GM12873 (cell line): ENCODE measurements at regions not wholly inside any gene's neighbourhood (a gene's known extent, or its start where the extent isn't known, plus 50 kb on each side); places are given as distances from the start of the nearest gene placed in this dataset.

ENCODE experiments used
- TF ChIP-seq, protein P1 (sequence below): IDR thresholded peaks from 2 replicates; pipeline ENCODE4 v1.5.1; 2012; ENCODE audit warnings: low read depth, mild to moderate bottlenecking, moderate library complexity, low read length, control low read depth; ENCODE audit not compliant: insufficient read depth; ENCODE audit errors: missing control alignments

DNA sequence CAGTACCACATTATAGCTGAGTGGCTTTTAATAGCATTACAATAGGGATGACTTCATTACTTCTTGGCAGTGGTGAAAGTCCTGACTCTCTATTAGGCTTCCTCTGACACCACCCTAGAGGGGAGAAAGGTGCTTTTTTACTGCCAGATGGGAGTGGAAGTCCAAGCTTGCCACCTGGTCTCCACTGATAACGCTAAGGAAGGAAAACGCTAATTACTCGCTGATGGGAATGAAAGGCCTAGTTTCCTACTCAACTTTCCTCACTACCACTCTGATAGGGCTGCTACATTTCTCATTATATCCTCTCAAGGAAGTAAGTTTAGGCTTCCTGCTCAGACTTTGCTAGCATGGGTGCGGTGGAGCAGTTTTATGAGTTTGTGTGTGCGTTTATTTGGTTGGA is 62.3 kb upstream of the PAGE3 start:
- TF ChIP-seq, protein P1, sequence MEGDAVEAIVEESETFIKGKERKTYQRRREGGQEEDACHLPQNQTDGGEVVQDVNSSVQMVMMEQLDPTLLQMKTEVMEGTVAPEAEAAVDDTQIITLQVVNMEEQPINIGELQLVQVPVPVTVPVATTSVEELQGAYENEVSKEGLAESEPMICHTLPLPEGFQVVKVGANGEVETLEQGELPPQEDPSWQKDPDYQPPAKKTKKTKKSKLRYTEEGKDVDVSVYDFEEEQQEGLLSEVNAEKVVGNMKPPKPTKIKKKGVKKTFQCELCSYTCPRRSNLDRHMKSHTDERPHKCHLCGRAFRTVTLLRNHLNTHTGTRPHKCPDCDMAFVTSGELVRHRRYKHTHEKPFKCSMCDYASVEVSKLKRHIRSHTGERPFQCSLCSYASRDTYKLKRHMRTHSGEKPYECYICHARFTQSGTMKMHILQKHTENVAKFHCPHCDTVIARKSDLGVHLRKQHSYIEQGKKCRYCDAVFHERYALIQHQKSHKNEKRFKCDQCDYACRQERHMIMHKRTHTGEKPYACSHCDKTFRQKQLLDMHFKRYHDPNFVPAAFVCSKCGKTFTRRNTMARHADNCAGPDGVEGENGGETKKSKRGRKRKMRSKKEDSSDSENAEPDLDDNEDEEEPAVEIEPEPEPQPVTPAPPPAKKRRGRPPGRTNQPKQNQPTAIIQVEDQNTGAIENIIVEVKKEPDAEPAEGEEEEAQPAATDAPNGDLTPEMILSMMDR: no peak

DNA sequence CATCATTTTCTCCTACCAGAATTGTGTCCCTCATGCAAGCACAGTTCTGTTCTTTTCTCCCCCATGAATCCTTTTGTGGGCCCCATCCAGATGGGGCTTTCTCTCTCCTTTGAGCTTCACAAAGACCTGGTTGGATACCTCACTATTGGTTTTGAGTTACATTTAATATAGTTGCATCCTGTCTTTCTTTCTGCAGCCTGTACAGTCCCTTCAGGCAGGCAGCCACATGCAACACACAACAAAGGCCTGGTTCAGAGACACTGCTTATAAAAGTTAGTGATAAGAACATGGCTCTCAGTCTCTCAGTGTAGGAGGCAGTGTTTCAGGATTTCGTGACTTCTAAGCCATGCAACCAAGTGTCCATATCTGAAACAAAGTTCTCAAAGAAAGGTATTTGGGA is 70.6 kb upstream of the PAGE3 start:
- TF ChIP-seq, protein P1: no peak

DNA sequence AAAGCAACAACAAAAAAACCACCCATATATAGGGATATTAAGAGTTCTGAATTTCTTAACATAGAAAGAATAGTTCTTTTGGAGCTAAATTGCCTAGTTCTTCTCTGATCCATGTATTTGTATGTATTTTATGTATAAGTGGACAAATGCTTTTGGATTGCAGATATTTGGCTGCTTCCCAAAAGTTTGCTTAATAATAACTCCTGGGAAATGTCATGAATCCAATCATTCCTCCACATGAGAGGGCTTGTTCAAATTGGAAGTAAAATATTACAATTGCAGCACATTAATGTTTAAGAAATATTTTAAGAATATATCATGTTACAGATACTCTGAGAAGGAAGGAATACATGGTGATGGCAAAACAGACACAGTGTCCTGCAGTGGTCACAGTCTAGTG is 71.5 kb upstream of the PAGE3 start:
- TF ChIP-seq, protein P1: no peak

DNA sequence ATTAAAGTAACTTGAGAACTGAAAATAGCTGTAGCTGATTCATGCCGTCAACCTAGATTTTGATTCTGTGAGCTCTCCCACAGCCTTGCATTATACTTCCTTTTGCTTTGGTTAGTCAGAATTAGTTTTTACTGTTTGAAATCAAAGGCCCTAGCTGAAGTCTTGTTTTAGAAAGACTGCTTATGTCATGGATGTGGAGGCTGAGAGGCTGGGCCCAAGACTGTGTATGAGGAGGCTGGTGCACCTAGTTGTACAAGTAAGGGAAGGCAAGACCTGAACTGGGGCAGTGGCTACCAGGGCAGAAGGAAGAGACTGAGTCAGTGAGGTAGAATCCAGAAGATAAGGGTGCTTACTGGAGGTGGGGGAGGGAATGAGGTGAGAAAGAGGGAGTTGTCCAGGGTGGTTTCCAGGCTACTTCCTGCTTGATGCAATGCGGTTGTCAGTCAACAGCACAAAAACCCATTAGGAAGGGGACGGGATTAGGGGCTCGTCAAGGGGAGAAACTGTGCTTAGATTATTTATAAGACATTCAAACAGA is 76.2 kb upstream of the PAGE3 start:
- TF ChIP-seq, protein P1: no peak

DNA sequence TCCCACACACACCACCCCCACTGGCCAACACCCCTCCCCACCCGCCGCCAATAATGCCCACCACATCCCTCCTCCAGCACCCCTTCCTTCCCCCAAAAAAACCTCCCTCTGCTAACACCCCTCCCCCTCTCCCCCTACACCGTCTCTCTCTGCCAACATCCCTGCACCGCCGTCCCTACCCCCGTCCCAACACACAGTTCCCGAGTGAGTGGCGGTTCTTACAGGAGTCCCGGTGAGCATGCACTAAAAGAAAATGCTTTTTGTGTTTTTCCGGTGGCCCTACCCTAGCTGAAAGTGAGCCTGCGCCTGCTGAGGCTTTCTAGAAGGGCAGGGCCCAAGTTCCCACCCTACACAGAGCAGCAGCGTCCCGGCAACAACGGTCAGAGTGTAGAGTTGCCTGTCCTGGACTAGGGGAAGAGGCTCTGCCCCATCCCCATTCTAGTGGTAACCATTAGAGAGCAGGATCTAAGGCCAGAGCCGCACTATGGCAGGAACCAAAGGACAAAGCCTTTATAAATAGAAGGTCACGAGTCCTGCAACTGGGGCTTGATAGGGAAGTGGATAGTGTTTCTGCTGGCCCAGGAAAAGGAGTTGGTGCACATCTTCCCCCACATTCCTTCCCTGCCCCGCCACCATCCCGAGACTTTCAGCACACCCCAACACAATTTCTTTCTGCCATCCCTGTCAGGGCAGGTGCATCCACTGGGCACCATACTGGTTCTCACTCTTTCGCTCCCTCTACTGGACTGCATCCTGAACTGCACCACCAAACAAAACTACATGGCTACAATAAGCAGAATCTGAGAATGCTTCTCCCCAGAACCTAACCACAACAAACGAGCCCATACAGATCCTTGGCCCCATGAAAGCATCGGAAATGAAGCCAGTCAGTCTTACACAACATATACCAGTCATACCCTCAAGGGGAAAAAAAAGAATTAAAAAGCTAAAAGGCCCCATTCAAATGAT is 78.1 kb upstream of the PAGE3 start:
- TF ChIP-seq, protein P1: peak; percentile 79

DNA sequence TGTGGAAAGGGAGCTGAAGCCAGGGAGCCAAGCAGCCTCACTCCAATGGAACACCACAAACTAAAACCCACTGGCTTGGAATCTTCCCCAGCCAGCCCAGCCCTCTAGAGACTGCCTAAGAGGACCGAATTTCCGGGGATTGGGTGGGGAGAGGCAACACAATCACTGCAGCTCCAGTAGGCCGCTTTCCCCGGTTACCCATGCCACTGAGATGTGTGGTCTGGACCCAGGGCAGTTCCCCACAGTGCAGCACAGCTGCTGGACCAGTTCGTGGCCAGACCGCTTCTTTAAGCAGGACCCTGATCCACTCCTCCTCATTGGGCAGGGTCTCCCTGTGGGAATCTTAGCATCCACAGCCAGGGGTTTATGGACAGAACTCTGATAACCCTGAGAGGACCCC is 91.9 kb upstream of the PAGE3 start:
- TF ChIP-seq, protein P1: no peak

DNA sequence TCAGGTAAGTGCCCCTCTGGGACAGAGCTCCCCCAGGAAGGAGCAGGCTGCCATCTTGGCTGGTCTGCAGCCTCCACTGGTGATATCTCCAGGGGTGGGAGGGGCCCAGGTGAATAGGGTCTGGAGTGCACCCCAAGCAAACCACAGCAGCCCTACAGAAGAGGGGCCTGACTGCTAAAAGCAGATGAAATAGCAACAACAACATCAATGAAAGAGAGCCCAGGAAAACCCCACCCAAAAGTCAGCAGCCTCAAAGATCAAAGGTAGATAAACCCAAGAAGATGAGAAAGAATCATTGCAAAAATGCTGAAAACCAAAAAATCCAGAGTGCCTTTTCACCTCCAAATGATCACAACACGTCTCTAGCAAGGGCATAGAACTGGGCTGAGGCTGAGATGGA is 92.5 kb upstream of the PAGE3 start:
- TF ChIP-seq, protein P1: no peak
